Body of pancreas (tissue), 4 donors: ENCODE measurements at regions not wholly inside any gene's neighbourhood (a gene's known extent, or its start where the extent isn't known, plus 50 kb on each side); places are given as distances from the start of the nearest gene placed in this dataset.

ENCODE experiments used
- ATAC-seq: fragments of 150-250 bp; one replicate; pipeline ENCODE4 v1.9.1; 2016
- DNase-seq, 4 donors: peaks; one replicate each; pipeline ENCODE4 v3.0.0-alpha.2; 2019
- H3K27ac ChIP-seq, 4 donors: fragments of 200-600 bp; sonication (generic); 1 replicate in 3 of 4; 2 replicates in 1 of 4; pipeline versions ENCODE4 v1.5.1 to v1.6.1; 2016 to 2019; ENCODE audit warnings: mild to moderate bottlenecking in 1 of 4, mixed read lengths in 1 of 4, moderate library complexity in 1 of 4
- H3K27me3 ChIP-seq, 2 donors: fragments of 200-600 bp; sonication (generic); one replicate each; pipeline ENCODE4 v1.6.0; 2016; ENCODE audit warnings: mild to moderate bottlenecking in 1 of 2
- H3K36me3 ChIP-seq, 2 donors: fragments of 200-600 bp; sonication (generic); replicated peaks in 1 of 2; 2 replicates each; pipeline ENCODE4 v1.5.1; 2016; ENCODE audit warnings: low read depth in 2 of 2; ENCODE audit not compliant: insufficient read depth in 1 of 2
- H3K4me1 ChIP-seq: fragments of 200-600 bp; sonication (generic); one replicate; pipeline ENCODE4 v1.6.0; 2016
- H3K4me3 ChIP-seq, 2 donors: fragments of 200-600 bp; sonication (generic); 1 replicate in 1 of 2; 2 replicates in 1 of 2; pipeline ENCODE4 v1.5.1; 2016 to 2019
- H3K9me3 ChIP-seq, 3 donors: fragments of 200-600 bp; sonication (generic); 1 replicate in 2 of 3; 2 replicates in 1 of 3; pipeline ENCODE4 v1.5.1; 2016
- POLR2A ChIP-seq, 3 donors: fragments of 450-650 bp; IDR thresholded peaks; one replicate each; pipeline ENCODE4 v1.6.1; 2016; ENCODE audit warnings: antibody characterized with exemption in 3 of 3, mild to moderate bottlenecking in 2 of 3
- WGBS, 2 donors: methylation state at CpG; one replicate each; pipeline ENCODE4 v1.1.5; 2017; 5-methylcytosine and 5-hydroxymethylcytosine counted together
- intact Hi-C: fragments of 100-400 bp; cut with DNase I; formaldehyde crosslinking; loops from one replicate; pipeline ENCODE4 v1.15.1; 2023
- TF ChIP-seq, protein P1 (sequence below), 7 experiments: fragments of 450-650 bp in 4 of 7; fragments of 200-600 bp in 3 of 7; sonication (generic) in 3 of 7; IDR thresholded peaks; one replicate each; pipeline ENCODE4 v1.5.1; 2016 to 2019; ENCODE audit warnings: antibody characterized with exemption in 7 of 7

DNA sequence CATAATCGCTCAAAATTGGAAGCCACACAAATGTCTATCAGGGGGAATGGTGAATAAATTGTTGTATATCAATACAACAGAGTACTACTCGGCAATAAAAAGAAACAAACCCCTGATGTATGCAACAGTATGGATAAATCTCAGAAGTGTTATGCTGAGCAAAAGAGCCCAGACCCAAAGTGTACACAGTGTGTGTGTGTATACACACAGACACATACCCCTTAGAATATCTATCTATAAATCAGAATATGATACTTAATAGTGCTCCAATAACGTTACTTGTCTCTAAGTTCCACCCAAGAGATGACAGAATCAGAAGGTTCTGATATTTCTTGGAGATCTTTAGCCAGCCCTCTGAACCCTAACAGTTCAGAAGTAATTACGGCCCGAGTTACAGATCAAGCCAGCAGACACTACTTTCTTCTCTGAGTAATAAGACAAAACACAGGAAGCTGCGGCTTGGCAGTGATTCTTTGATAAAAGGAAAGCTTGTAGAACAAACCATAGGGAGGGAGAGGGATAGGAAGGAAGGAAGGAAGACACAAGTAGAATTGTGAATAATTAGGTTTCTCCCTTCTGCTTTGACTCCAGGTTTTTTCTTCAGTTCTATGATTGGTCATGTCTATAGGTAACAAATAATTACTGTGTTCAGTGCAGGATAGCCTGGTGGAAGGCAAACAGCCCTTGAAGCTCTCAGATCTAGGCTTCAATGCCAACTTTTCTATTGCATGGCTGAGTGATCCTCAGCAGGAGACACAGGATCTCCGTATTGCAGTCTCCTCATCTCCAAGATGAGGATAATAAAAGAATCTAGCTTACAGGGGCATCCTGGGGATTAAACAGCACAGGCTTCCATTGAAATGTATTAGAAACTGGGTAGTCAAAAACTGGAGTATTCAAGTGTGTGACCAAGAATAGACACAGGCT, 75.6 kb upstream of the TEAD1 start:
- no peak overlapping the region for H3K27ac ChIP-seq
- TF ChIP-seq, protein P1, sequence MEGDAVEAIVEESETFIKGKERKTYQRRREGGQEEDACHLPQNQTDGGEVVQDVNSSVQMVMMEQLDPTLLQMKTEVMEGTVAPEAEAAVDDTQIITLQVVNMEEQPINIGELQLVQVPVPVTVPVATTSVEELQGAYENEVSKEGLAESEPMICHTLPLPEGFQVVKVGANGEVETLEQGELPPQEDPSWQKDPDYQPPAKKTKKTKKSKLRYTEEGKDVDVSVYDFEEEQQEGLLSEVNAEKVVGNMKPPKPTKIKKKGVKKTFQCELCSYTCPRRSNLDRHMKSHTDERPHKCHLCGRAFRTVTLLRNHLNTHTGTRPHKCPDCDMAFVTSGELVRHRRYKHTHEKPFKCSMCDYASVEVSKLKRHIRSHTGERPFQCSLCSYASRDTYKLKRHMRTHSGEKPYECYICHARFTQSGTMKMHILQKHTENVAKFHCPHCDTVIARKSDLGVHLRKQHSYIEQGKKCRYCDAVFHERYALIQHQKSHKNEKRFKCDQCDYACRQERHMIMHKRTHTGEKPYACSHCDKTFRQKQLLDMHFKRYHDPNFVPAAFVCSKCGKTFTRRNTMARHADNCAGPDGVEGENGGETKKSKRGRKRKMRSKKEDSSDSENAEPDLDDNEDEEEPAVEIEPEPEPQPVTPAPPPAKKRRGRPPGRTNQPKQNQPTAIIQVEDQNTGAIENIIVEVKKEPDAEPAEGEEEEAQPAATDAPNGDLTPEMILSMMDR (IDR thresholded peaks at IDR 0.05): no peak
- no peak for TF ChIP-seq POLR2A (IDR thresholded peaks at IDR 0.05)
- ATAC-seq (no peak), DNase-seq (no peak)
- intact Hi-C loops: loop anchor here (5.0 kb wide), 1 partner anchor 289 kb away; no protein-coding TSS in a partner anchor
- peaks cover 8% of the 10 kb centered on the region for H3K4me1 ChIP-seq
- 67 to 73% methylated on average over 7 of the region's 7 CpGs for WGBS, 2 donors
- H3K36me3 ChIP-seq: no peaks in the 10 kb centered on the region
- H3K4me3 ChIP-seq: no peak overlapping the region
- no peaks in the 10 kb centered on the region for H3K27me3 ChIP-seq
- no peaks in the 10 kb centered on the region for H3K9me3 ChIP-seq

- H3K4me1 ChIP-seq: peaks cover 8% of the 10 kb centered on the region
- WGBS, 2 donors: 36 to 43% methylated on average over 11 to 15 of the region's 15 CpGs
- intact Hi-C loops: loop anchor here (5.0 kb wide), 1 partner anchor 288 kb away; no protein-coding TSS in a partner anchor
- no peaks in the 10 kb centered on the region for H3K9me3 ChIP-seq
- no peak overlapping the region for H3K27ac ChIP-seq
- TF ChIP-seq POLR2A (IDR thresholded peaks at IDR 0.05): no peak
- TF ChIP-seq, protein P1 (IDR thresholded peaks at IDR 0.05): peak; percentile 77 to 86 (median 80)
- ATAC-seq (peak; percentile 84), DNase-seq (peak; percentile 74 to 80 (median 76))
- H3K36me3 ChIP-seq: no peaks in the 10 kb centered on the region
- no peak overlapping the region for H3K4me3 ChIP-seq
- H3K27me3 ChIP-seq: no peaks in the 10 kb centered on the region
Observed at GRCh38 chr11:12599408-12600143, 74.6 kb upstream of the TEAD1 start.

DNA sequence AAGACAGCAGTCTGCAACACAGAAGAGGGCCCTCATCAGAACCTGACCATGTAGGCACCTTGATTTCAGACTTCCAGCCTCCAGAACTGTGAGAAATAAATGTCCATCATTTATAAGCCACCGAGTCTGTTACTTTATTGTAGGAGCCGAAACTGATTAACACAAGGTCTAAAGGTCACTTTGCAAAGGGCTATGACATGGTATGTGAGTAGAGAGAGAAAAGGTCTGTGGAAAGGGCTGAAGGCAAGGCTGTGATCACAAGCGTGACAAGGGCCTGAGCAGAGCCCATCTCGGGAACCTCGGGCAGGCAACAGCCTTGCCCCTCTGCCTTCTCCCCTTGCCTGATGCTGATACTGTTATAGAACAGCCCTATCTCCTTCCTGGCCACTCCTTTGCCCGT, 73.4 kb upstream of the TEAD1 start:
- 59 to 63% methylated on average over 6 of the region's 6 CpGs for WGBS, 2 donors
- H3K27me3 ChIP-seq: no peaks in the 10 kb centered on the region
- intact Hi-C loops: no loop called here
- no peak for DNase-seq
- no peak for TF ChIP-seq POLR2A (IDR thresholded peaks at IDR 0.05)
- TF ChIP-seq, protein P1 (IDR thresholded peaks at IDR 0.05): no peak
- H3K4me3 ChIP-seq: no peak overlapping the region
- no peaks in the 10 kb centered on the region for H3K9me3 ChIP-seq
- H3K27ac ChIP-seq: no peak overlapping the region
- ATAC-seq: no peak
- peaks cover 8% of the 10 kb centered on the region for H3K4me1 ChIP-seq
- H3K36me3 ChIP-seq: no peaks in the 10 kb centered on the region

DNA sequence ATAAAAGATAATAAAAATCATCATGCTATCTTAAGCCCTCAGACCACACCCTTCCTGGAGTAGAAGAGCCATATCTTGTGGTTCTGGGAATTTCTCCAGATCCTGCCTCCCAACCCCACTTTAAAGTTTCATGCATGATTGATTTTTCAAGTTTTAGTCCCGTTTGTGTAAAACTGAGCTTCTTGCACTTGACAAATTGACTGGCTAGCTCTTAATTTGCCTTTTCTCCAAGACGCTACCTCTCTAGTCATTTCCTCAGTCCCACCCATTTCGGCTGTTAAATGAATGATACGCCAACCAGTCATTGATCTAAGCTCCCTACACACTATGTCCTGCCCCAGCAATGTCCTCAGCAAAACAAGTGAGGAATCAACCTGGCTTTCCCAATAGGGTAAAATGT, 71.8 kb upstream of the TEAD1 start:
- WGBS, 2 donors: 76 to 79% methylated on average over 4 of the region's 4 CpGs
- ATAC-seq (no peak), DNase-seq (no peak)
- no peaks in the 10 kb centered on the region for H3K36me3 ChIP-seq
- intact Hi-C loops: no loop called here
- H3K9me3 ChIP-seq: no peaks in the 10 kb centered on the region
- no peak overlapping the region for H3K4me3 ChIP-seq
- H3K27me3 ChIP-seq: no peaks in the 10 kb centered on the region
- H3K4me1 ChIP-seq: peaks cover 8% of the 10 kb centered on the region
- TF ChIP-seq POLR2A (IDR thresholded peaks at IDR 0.05): no peak
- TF ChIP-seq, protein P1 (IDR thresholded peaks at IDR 0.05): no peak
- H3K27ac ChIP-seq: no peak overlapping the region
